ENCODE measurements at regions not wholly inside any gene's neighbourhood (a gene's known extent, or its start where the extent isn't known, plus 50 kb on each side); places are given as distances from the start of the nearest gene placed in this dataset.

GRCh38 chr5:100186181-100186580 lies 349.0 kb upstream of the FAM174A start:
- H3K18ac ChIP-seq (ENCODE audit: extremely low read depth, low read length), result no peak overlapping the region
- FAIRE-seq (no peak), DNase-seq (ENCODE audit: low read depth in 1 of 2, low spot score in 2 of 2) (no peak)
- no peaks in the 10 kb centered on the region for H3K27me3 ChIP-seq (replicated peaks in 1 of 4; ENCODE audit: control insufficient read depth in 3 of 4, extremely low read depth in 1 of 4, insufficient read depth in 3 of 4, low read length in 3 of 4)
- TF ChIP-seq PHF8 (conservative IDR thresholded peaks at IDR 0.05; ENCODE audit: low read depth, low read length) (no peak), CBX8 (IDR thresholded peaks at IDR 0.05; ENCODE audit: borderline replicate concordance, low read depth, low read length) (no peak), JUN (IDR thresholded peaks at IDR 0.05; ENCODE audit: low read depth, low read length) (no peak), RBBP5 (IDR thresholded peaks at IDR 0.05; ENCODE audit: borderline replicate concordance, low read depth, low read length) (no peak), TCF12 (IDR thresholded peaks at IDR 0.05; ENCODE audit: low read depth, low read length) (no peak)
- no peaks in the 10 kb centered on the region for H3K79me2 ChIP-seq (ENCODE audit: control insufficient read depth in 1 of 2, insufficient read depth in 2 of 2, low read length in 2 of 2)
- no peak overlapping the region for H2BK12ac ChIP-seq (ENCODE audit: low read depth, low read length)
- no peak overlapping the region for H2AFZ ChIP-seq (ENCODE audit: low read length)
- no peak overlapping the region for H3K56ac ChIP-seq (replicated peaks; ENCODE audit: insufficient read length, low read depth, low read length)
- no peak overlapping the region for H3K27ac ChIP-seq (ENCODE audit: low read depth, low read length)
- H3K79me1 ChIP-seq (ENCODE audit: low read depth, low read length), result no peaks in the 10 kb centered on the region
- H2AK5ac ChIP-seq (ENCODE audit: low read depth, low read length), result no peak overlapping the region
- H2BK5ac ChIP-seq (ENCODE audit: low read depth, low read length), result no peak overlapping the region
- no peak overlapping the region for H4K91ac ChIP-seq (replicated peaks; ENCODE audit: insufficient read length, low read length)
- H3K4me3 ChIP-seq (ENCODE audit: extremely low read depth in 1 of 4, insufficient read depth in 2 of 4, low read depth in 3 of 4, low read length in 4 of 4), result no peak overlapping the region
- POLR2A ChIA-PET (ENCODE audit: partially characterized antibody), result no interaction called here
- H3K14ac ChIP-seq (ENCODE audit: insufficient read length), result no peak overlapping the region
- H3K36me3 ChIP-seq (ENCODE audit: control insufficient read depth in 2 of 4, insufficient read depth in 4 of 4, low read length in 3 of 4), result no peaks in the 10 kb centered on the region
- CTCF ChIA-PET (ENCODE audit: partially characterized antibody), result no interaction called here
- WGBS, 2 experiments (ENCODE audit: extremely low coverage in 1 of 2, insufficient coverage in 1 of 2, insufficient read length in 1 of 2, insufficient replicate concordance in 2 of 2, low coverage in 1 of 2, low lambda C conversion rate in 2 of 2, missing lambda C conversion rate in 1 of 2), result 76% methylated on average over 2 of the region's 2 CpGs; no CpG with 5 or more reads in 1 of the 2 experiments
- no peak overlapping the region for H2BK20ac ChIP-seq (ENCODE audit: low read length)
- no peaks in the 10 kb centered on the region for H3K23me2 ChIP-seq (ENCODE audit: low read depth, low read length)
- H3K23ac ChIP-seq (ENCODE audit: insufficient read length), result no peak overlapping the region
- no peak overlapping the region for H2BK15ac ChIP-seq (ENCODE audit: low read length)
- H3K4me2 ChIP-seq (ENCODE audit: insufficient read depth in 1 of 2, low read depth in 2 of 2, low read length in 2 of 2), result no peak overlapping the region
- H2BK120ac ChIP-seq (replicated peaks; ENCODE audit: low read depth, low read length), result no peak overlapping the region
- H4K5ac ChIP-seq (ENCODE audit: insufficient read length, low read depth, low read length), result no peak overlapping the region
- no peaks in the 10 kb centered on the region for H3K9me3 ChIP-seq (ENCODE audit: insufficient read depth in 2 of 2, low read depth in 1 of 2, low read length in 1 of 2)
- H4K20me1 ChIP-seq (replicated peaks in 1 of 2; ENCODE audit: control insufficient read depth in 1 of 2, insufficient read depth in 2 of 2, low read length in 2 of 2), result no peaks in the 10 kb centered on the region
- no peak overlapping the region for H3K4ac ChIP-seq (replicated peaks; ENCODE audit: insufficient read length, low read depth, low read length)
- H3K4me1 ChIP-seq (replicated peaks in 1 of 4; ENCODE audit: control insufficient read depth in 3 of 4, insufficient read depth in 4 of 4, low read length in 3 of 4), result peaks cover 0 to 3% (median 0%) of the 10 kb centered on the region in 4 experiments; a peak in 1 of 7 replicates
- H3K9ac ChIP-seq (replicated peaks in 1 of 4; ENCODE audit: extremely low read depth in 1 of 4, low read depth in 3 of 4, low read length in 3 of 4), result no peak overlapping the region
- H4K8ac ChIP-seq (ENCODE audit: extremely low read depth, insufficient read depth, low read length), result no peak overlapping the region

All from H1 (cell line).